ENCODE measurements at regions not wholly inside any gene's neighbourhood (a gene's known extent, or its start where the extent isn't known, plus 50 kb on each side); places are given as distances from the start of the nearest gene placed in this dataset.
A peak's percentile ranks its signal among the peaks of the same experiment; 100 is the strongest.

GRCh38 chr11:43578346-43579170 is 102.0 kb upstream of the HSD17B12 start:
- intact Hi-C loops (cut with DNase I): no loop called here
- DNase-seq: no peak
- no peak overlapping the region for H3K27ac ChIP-seq
- H3K36me3 ChIP-seq: no peaks in the 10 kb centered on the region
- no peak for ATAC-seq
- no peak for TF ChIP-seq CTCF (IDR thresholded peaks at IDR 0.05)
- H3K27me3 ChIP-seq: peaks cover 96 to 100% of the 10 kb centered on the region in 2 donors
- peaks cover 2 to 34% of the 10 kb centered on the region in 2 donors for H3K4me1 ChIP-seq
- H3K4me3 ChIP-seq: peak overlapping the region; percentile 22 to 43
- no peaks in the 10 kb centered on the region for H3K9me3 ChIP-seq

GRCh38 chr11:43579171-43579918 is 101.2 kb upstream of the HSD17B12 start:
- no peak for TF ChIP-seq CTCF (IDR thresholded peaks at IDR 0.05)
- no peaks in the 10 kb centered on the region for H3K9me3 ChIP-seq
- peak overlapping the region; percentile 22 to 43 for H3K4me3 ChIP-seq
- intact Hi-C loops (cut with DNase I): no loop called here
- peaks cover 97 to 100% of the 10 kb centered on the region in 2 donors for H3K27me3 ChIP-seq
- no peaks in the 10 kb centered on the region for H3K36me3 ChIP-seq
- peak in 2 of 4 donors; percentile 24 to 78 for DNase-seq
- H3K27ac ChIP-seq: no peak overlapping the region
- H3K4me1 ChIP-seq: peaks cover 2 to 34% of the 10 kb centered on the region in 2 donors
- ATAC-seq: peak; percentile 20

- Histone ChIP-seq H3K36me3 (no peaks in the 10 kb centered on the region), H3K9me3 (no peaks in the 10 kb centered on the region), H3K27me3 (peaks cover 96 to 100% of the 10 kb centered on the region in 2 donors), H3K4me1 (peaks cover 2 to 30% of the 10 kb centered on the region in 2 donors), H3K27ac (no peak overlapping the region), H3K4me3 (peak overlapping the region in 1 of 2 donors; percentile 43)
- intact Hi-C loops (cut with DNase I): no loop called here
- DNase-seq: no peak
- no peak for ATAC-seq
- TF ChIP-seq CTCF (IDR thresholded peaks at IDR 0.05): no peak
Observed at GRCh38 chr11:43579919-43580276, 100.6 kb upstream of the HSD17B12 start.

GRCh38 chr11:43580735-43581369 is 99.7 kb upstream of the HSD17B12 start:
- TF ChIP-seq CTCF (IDR thresholded peaks at IDR 0.05): no peak
- intact Hi-C loops (cut with DNase I): no loop called here
- DNase-seq (no peak), ATAC-seq (no peak)
- Histone ChIP-seq H3K4me3 (no peak overlapping the region), H3K4me1 (peaks cover 2 to 24% of the 10 kb centered on the region in 2 donors), H3K27me3 (peaks cover 87 to 94% of the 10 kb centered on the region in 2 donors), H3K36me3 (no peaks in the 10 kb centered on the region), H3K27ac (no peak overlapping the region), H3K9me3 (no peaks in the 10 kb centered on the region)

Measured in left lung (tissue), 4 donors.